ENCODE measurements at regions not wholly inside any gene's neighbourhood (a gene's known extent, or its start where the extent isn't known, plus 50 kb on each side); places are given as distances from the start of the nearest gene placed in this dataset.

GRCh38 chrX:17917945-17918577 is 57.0 kb upstream of the RAI2 start:
- H4K20me1 ChIP-seq (replicated peaks; ENCODE audit: control insufficient read depth, insufficient read depth, low read length) = no peaks in the 10 kb centered on the region
- BruUV-seq (replicated peaks) = no TSS peak
- ATAC-seq = no peak
- 5% methylated on average over 4 of the region's 4 CpGs for whole genome bisulfite sequencing (ENCODE audit: insufficient coverage, low coverage, missing lambda C conversion rate)
- POLR2A ChIA-PET = no interaction called here
- H3K36me3 ChIP-seq (ENCODE audit: control insufficient read depth, insufficient read depth, low read length) = no peaks in the 10 kb centered on the region
- in situ Hi-C loops (cut with MboI) = no loop called here
- H3K9me1 ChIP-seq (ENCODE audit: control insufficient read depth, insufficient read depth, low read length) = no peaks in the 10 kb centered on the region
- no peak for TF ChIP-seq ZFP30 (CRISPR knock-in tag; IDR thresholded peaks at IDR 0.05; ENCODE audit: borderline replicate concordance)
- TF ChIP-seq ZNF212 (CRISPR knock-in tag; IDR thresholded peaks at IDR 0.05) = no peak
- TF ChIP-seq SRF (CRISPR knock-in tag; IDR thresholded peaks at IDR 0.05) = no peak
- TF ChIP-seq MEF2D (tag; conservative IDR thresholded peaks at IDR 0.05; ENCODE audit: low read depth) = no peak
- no peak for TF ChIP-seq CEBPB (tag; IDR thresholded peaks at IDR 0.05)
- TF ChIP-seq MBD2 (IDR thresholded peaks at IDR 0.05; ENCODE audit: borderline replicate concordance, low read depth) = no peak
- TF ChIP-seq SMARCA5 (IDR thresholded peaks at IDR 0.05) = no peak
- TF ChIP-seq, protein P1, sequence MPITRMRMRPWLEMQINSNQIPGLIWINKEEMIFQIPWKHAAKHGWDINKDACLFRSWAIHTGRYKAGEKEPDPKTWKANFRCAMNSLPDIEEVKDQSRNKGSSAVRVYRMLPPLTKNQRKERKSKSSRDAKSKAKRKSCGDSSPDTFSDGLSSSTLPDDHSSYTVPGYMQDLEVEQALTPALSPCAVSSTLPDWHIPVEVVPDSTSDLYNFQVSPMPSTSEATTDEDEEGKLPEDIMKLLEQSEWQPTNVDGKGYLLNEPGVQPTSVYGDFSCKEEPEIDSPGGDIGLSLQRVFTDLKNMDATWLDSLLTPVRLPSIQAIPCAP (CRISPR knock-in tag; IDR thresholded peaks at IDR 0.05; ENCODE audit: borderline replicate concordance) = no peak
- no peak for TF ChIP-seq TCF7L2 (IDR thresholded peaks at IDR 0.05; ENCODE audit: low read depth, low read length)
- TF ChIP-seq PHB (CRISPR knock-in tag; IDR thresholded peaks at IDR 0.05) = no peak
- no peak for TF ChIP-seq KDM1A (IDR thresholded peaks at IDR 0.05)
- no peak for TF ChIP-seq XRCC3 (IDR thresholded peaks at IDR 0.05)
- TF ChIP-seq, protein P2, sequence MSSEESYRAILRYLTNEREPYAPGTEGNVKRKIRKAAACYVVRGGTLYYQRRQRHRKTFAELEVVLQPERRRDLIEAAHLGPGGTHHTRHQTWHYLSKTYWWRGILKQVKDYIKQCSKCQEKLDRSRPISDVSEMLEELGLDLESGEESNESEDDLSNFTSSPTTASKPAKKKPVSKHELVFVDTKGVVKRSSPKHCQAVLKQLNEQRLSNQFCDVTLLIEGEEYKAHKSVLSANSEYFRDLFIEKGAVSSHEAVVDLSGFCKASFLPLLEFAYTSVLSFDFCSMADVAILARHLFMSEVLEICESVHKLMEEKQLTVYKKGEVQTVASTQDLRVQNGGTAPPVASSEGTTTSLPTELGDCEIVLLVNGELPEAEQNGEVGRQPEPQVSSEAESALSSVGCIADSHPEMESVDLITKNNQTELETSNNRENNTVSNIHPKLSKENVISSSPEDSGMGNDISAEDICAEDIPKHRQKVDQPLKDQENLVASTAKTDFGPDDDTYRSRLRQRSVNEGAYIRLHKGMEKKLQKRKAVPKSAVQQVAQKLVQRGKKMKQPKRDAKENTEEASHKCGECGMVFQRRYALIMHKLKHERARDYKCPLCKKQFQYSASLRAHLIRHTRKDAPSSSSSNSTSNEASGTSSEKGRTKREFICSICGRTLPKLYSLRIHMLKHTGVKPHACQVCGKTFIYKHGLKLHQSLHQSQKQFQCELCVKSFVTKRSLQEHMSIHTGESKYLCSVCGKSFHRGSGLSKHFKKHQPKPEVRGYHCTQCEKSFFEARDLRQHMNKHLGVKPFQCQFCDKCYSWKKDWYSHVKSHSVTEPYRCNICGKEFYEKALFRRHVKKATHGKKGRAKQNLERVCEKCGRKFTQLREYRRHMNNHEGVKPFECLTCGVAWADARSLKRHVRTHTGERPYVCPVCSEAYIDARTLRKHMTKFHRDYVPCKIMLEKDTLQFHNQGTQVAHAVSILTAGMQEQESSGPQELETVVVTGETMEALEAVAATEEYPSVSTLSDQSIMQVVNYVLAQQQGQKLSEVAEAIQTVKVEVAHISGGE (CRISPR knock-in tag; IDR thresholded peaks at IDR 0.05) = no peak
- TF ChIP-seq JUNB (CRISPR knock-in tag; conservative IDR thresholded peaks at IDR 0.05) = no peak
- no peak for TF ChIP-seq TAF15 (IDR thresholded peaks at IDR 0.05; ENCODE audit: low read depth, low read length)
- H3K4me1 ChIP-seq (replicated peaks in 1 of 2; ENCODE audit: control insufficient read depth in 2 of 2, insufficient read depth in 2 of 2, low read length in 2 of 2) = peaks cover 0 to 4% of the 10 kb centered on the region in 2 experiments; a peak in 2 of 5 replicates
- DNase-seq (ENCODE audit: extremely low read depth in 1 of 4, low spot score in 3 of 4) = no peak
- CTCF ChIA-PET (ENCODE audit: low intra/inter-chr PET ratio) = interaction anchor here (0.7 kb wide), 1 partner anchor 21 kb away, joined by 3 read pairs; no protein-coding TSS in a partner anchor
- H3K4me3 ChIP-seq = no peak overlapping the region
- intact Hi-C loops (cut with micrococcal nuclease) = no loop called here
- no peak overlapping the region for H3K9ac ChIP-seq (ENCODE audit: insufficient read depth in 1 of 2, low read depth in 2 of 2, low read length in 2 of 2)
- H3K27ac ChIP-seq (ENCODE audit: extremely low read depth, low read depth, low read length) = no peak overlapping the region
- H2AFZ ChIP-seq (ENCODE audit: low read depth, low read length) = no peak overlapping the region
- H3K9me3 ChIP-seq (replicated peaks; ENCODE audit: control insufficient read depth, insufficient read depth, low read depth, low read length) = no peaks in the 10 kb centered on the region
- no peak overlapping the region for H3K4me2 ChIP-seq (ENCODE audit: insufficient read depth, low read length)
- FAIRE-seq = no peak
- H3K79me2 ChIP-seq (ENCODE audit: control insufficient read depth, insufficient read depth, low read length) = no peaks in the 10 kb centered on the region
- no peaks in the 10 kb centered on the region; a peak in 2 of 5 replicates for H3K27me3 ChIP-seq (ENCODE audit: control insufficient read depth in 2 of 2, insufficient read depth in 2 of 2, low read length in 2 of 2)

Measured in K562 (cell line).